22Rv1 (cell line): ENCODE measurements at regions not wholly inside any gene's neighbourhood (a gene's known extent, or its start where the extent isn't known, plus 50 kb on each side); places are given as distances from the start of the nearest gene placed in this dataset.
A peak's percentile ranks its signal among the peaks of the same experiment; 100 is the strongest.

Experiments
- H3K27ac ChIP-seq: fragments of 450-650 bp; 2 replicates; pipeline ENCODE4 v1.5.1; 2017
- ZFX ChIP-seq: fragments of 450-650 bp; IDR thresholded peaks from 2 replicates; pipeline ENCODE4 v1.6.1; 2017; ENCODE audit warnings: antibody characterized with exemption, borderline replicate concordance
- TF ChIP-seq, protein P1 (sequence below): fragments of 450-650 bp; IDR thresholded peaks from 2 replicates; pipeline ENCODE4 v1.5.1; 2017; ENCODE audit warnings: mild to moderate bottlenecking

GRCh38 chr1:244231572-244232315, 180.7 kb downstream of the ZBTB18 start:
- TF ChIP-seq ZFX: no peak
- TF ChIP-seq, protein P1, sequence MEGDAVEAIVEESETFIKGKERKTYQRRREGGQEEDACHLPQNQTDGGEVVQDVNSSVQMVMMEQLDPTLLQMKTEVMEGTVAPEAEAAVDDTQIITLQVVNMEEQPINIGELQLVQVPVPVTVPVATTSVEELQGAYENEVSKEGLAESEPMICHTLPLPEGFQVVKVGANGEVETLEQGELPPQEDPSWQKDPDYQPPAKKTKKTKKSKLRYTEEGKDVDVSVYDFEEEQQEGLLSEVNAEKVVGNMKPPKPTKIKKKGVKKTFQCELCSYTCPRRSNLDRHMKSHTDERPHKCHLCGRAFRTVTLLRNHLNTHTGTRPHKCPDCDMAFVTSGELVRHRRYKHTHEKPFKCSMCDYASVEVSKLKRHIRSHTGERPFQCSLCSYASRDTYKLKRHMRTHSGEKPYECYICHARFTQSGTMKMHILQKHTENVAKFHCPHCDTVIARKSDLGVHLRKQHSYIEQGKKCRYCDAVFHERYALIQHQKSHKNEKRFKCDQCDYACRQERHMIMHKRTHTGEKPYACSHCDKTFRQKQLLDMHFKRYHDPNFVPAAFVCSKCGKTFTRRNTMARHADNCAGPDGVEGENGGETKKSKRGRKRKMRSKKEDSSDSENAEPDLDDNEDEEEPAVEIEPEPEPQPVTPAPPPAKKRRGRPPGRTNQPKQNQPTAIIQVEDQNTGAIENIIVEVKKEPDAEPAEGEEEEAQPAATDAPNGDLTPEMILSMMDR: 0 out of 2 replicates have a peak, but pooled peaks have one; percentile 7
- no peak overlapping the region for H3K27ac ChIP-seq

DNA sequence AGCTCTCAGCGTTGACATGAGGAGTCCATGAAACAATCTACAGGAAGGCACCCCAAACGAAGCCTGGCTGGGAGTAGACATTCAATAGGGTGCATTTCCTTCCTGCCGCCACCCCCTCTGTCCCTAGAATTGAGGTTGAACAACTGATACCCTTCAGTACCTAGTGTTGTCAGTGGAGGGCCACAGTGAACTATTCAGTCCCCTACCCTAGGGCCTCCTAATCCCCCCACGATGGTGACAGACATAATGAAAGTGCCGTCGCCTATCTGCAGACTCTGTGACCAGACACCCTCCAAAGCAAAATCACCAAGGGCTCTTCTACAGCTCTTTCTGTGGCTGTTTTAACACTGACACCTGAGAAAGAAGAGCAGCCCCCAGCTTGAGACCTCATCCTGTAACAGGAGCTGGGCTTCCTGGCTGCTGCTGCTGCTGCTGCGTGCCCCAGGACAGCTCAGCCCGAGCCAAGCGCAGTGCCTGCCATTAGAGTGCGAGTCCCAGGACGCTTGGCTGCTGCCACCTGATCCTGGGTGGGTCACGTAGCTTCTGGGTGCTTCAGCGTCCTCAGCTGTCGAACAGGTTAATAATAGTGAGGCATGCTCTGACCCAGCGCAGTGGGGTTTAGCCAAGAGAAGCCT, 183.0 kb downstream of the ZBTB18 start:
- TF ChIP-seq ZFX: no peak
- TF ChIP-seq, protein P1: no peak
- H3K27ac ChIP-seq: no peak overlapping the region

- TF ChIP-seq, protein P1: no peak
- no peak for TF ChIP-seq ZFX
- no peak overlapping the region for H3K27ac ChIP-seq
Measured at GRCh38 chr1:244235157-244235556, 184.1 kb downstream of the ZBTB18 start.

DNA sequence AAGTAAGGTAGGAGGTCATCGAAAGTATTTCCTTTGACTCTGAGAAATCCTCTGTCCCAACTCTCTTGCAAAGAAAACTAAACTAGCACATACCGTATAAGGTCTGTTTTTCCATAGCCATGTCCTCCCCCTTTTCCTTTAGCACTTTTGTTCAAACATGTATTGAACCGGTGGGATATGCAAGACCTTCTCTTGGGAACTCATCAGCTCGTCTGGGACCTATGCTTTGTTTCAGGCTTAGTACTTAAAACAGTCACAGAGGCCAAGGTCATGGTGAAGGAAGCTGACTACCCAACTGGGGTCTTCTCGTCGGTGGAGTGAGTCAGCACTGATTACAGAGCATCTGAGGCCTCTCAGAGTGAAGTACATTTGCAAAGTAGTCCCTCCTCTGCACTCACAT, 185.0 kb downstream of the ZBTB18 start:
- no peak for TF ChIP-seq ZFX
- TF ChIP-seq, protein P1: no peak
- no peak overlapping the region for H3K27ac ChIP-seq

GRCh38 chr1:244236721-244237120, 185.6 kb downstream of the ZBTB18 start:
- TF ChIP-seq, protein P1: no peak
- TF ChIP-seq ZFX: no peak
- no peak overlapping the region for H3K27ac ChIP-seq

- no peak for TF ChIP-seq ZFX
- TF ChIP-seq, protein P1: no peak
Measured at GRCh38 chr1:244237445-244237844, 186.4 kb downstream of the ZBTB18 start.

GRCh38 chr1:244239261-244239770, 188.2 kb downstream of the ZBTB18 start:
- TF ChIP-seq, protein P1: no peak
- no peak for TF ChIP-seq ZFX
- H3K27ac ChIP-seq: no peak overlapping the region

More at GRCh38 chr1:244237445-244237844, 186.4 kb downstream of the ZBTB18 start:
- no peak overlapping the region for H3K27ac ChIP-seq
